ENCODE measurements at regions not wholly inside any gene's neighbourhood (a gene's known extent, or its start where the extent isn't known, plus 50 kb on each side); places are given as distances from the start of the nearest gene placed in this dataset.

DNA sequence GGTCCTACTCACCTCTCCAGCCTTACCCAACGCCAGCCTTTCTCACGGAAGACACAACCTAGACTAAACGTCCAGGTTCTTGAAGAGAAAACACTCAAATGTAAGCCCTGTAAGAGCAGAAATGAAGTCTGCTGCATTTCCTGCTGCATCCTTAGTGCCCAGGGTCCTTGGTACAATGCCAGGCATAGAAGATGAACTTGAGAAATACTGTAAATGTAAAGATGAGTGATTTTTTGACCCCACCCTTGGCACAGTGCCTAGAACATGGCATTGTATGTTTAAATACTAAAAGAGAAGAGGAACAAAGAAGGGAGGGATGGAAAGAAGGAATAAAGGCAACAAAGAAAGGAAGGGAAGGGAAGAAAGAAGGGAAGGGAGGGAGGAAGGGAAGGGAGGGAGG, 514.6 kb downstream of the MED13L start:
- TF ChIP-seq, protein P1, sequence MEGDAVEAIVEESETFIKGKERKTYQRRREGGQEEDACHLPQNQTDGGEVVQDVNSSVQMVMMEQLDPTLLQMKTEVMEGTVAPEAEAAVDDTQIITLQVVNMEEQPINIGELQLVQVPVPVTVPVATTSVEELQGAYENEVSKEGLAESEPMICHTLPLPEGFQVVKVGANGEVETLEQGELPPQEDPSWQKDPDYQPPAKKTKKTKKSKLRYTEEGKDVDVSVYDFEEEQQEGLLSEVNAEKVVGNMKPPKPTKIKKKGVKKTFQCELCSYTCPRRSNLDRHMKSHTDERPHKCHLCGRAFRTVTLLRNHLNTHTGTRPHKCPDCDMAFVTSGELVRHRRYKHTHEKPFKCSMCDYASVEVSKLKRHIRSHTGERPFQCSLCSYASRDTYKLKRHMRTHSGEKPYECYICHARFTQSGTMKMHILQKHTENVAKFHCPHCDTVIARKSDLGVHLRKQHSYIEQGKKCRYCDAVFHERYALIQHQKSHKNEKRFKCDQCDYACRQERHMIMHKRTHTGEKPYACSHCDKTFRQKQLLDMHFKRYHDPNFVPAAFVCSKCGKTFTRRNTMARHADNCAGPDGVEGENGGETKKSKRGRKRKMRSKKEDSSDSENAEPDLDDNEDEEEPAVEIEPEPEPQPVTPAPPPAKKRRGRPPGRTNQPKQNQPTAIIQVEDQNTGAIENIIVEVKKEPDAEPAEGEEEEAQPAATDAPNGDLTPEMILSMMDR (IDR thresholded peaks at IDR 0.05 in 2 of 3, conservative IDR thresholded peaks at IDR 0.05 in 1 of 3; ENCODE audit: borderline replicate concordance in 1 of 3, insufficient read depth in 1 of 3, low read depth in 2 of 3, low read length in 2 of 3), result no peak
- TF ChIP-seq YY1 (IDR thresholded peaks at IDR 0.05; ENCODE audit: extremely low read depth, insufficient replicate concordance, low read depth, low read length) (no peak), POLR2AphosphoS5 (IDR thresholded peaks at IDR 0.05; ENCODE audit: low read depth, low read length) (no peak), JUND (IDR thresholded peaks at IDR 0.05) (no peak), ATF3 (IDR thresholded peaks at IDR 0.05) (no peak)

Data from HCT116 (cell line).